Upper lobe of left lung (tissue), 6 donors: ENCODE measurements at regions not wholly inside any gene's neighbourhood (a gene's known extent, or its start where the extent isn't known, plus 50 kb on each side); places are given as distances from the start of the nearest gene placed in this dataset.
"Not testable (repeated sequence)": the region's sequence is repeated elsewhere in the genome, so short reads cannot be mapped to it uniquely, and the experiment has no call there.

Source experiments
- ATAC-seq, 2 donors: fragments of 200-7000 bp; cut with Tn5 transposase; one replicate each; pipeline ENCODE4 v1.9.1; 2022; ENCODE audit warnings: mild to moderate bottlenecking in 2 of 2, moderate library complexity in 2 of 2; ENCODE audit not compliant: low FRiP score in 2 of 2
- DNase-seq, 2 donors: peaks; one replicate each; pipeline ENCODE4 v3.0.0-alpha.2; 2019 to 2020
- H3K27ac ChIP-seq, 4 donors: fragments of 200-600 bp; sonication (generic); one replicate each; pipeline ENCODE4 v1.5.1; 2016 to 2019
- H3K27me3 ChIP-seq, 4 donors: fragments of 200-600 bp; sonication (generic); one replicate each; pipeline ENCODE4 v1.5.1; 2017 to 2019
- H3K36me3 ChIP-seq, 4 donors: fragments of 200-600 bp; sonication (generic); one replicate each; pipeline ENCODE4 v1.5.1; 2016 to 2019
- H3K4me1 ChIP-seq, 4 donors: fragments of 200-600 bp; sonication (generic); one replicate each; pipeline ENCODE4 v1.5.1; 2018 to 2019
- H3K4me3 ChIP-seq, 4 donors: fragments of 200-600 bp; sonication (generic); one replicate each; pipeline ENCODE4 v1.5.1; 2017 to 2019; ENCODE audit warnings: mild to moderate bottlenecking in 2 of 4, moderate library complexity in 1 of 4
- H3K9me3 ChIP-seq, 4 donors: fragments of 200-600 bp; sonication (generic); one replicate each; pipeline ENCODE4 v1.5.1; 2018 to 2019
- CTCF ChIP-seq, 6 experiments: fragments of 450-650 bp in 4 of 6; fragments of 200-600 bp in 2 of 6; sonication (generic) in 2 of 6; IDR thresholded peaks; one replicate each; pipeline ENCODE4 v1.5.1; 2016 to 2019; ENCODE audit warnings: antibody characterized with exemption in 6 of 6
- EP300 ChIP-seq, 4 donors: sonication (generic); formaldehyde crosslinking; IDR thresholded peaks; one replicate each; pipeline ENCODE4 v1.5.1; 2017; ENCODE audit warnings: antibody characterized with exemption in 4 of 4, control low read depth in 2 of 4
- POLR2A ChIP-seq, 4 donors: fragments of 450-650 bp; IDR thresholded peaks; one replicate each; pipeline ENCODE4 v1.5.1; 2016 to 2017; ENCODE audit warnings: antibody characterized with exemption in 4 of 4, mild to moderate bottlenecking in 2 of 4
- POLR2AphosphoS5 ChIP-seq, 2 donors: sonication (generic); formaldehyde crosslinking; IDR thresholded peaks; one replicate each; pipeline ENCODE4 v1.5.1; 2017; ENCODE audit warnings: antibody characterized with exemption in 2 of 2
- WGBS, 2 donors: methylation state at CpG; one replicate each; pipeline ENCODE4 v1.1.5; 2017 to 2018; 5-methylcytosine and 5-hydroxymethylcytosine counted together
- donor health status: DM: no; HTN: no; CAD: no; lungs with moderate emphysema.
- donor health status: DM: no; HTN: yes; CAD: no; lungs with severe emphysema.

DNA sequence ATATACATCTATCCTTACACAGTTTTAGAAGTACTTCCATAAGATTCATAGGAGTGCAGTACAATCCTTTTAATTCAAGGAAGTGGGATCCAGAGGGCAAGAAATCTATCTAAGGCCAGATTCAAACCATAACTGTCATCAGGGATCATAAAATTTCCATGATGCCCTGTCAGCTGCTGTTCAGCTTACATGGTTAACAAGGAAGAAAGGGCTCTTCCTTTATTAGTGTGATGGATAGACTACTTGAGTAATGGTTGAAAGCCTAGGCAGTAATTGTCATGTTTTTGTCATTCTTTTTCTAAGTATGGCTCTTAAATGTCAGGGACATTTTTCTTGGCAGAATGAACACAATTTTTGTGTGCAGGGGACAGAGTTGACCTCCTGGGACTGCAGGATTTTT lies 159.8 kb upstream of the CXCL13 start:
- DNase-seq (no peak), ATAC-seq (no peak)
- H3K4me1 ChIP-seq, result peaks cover 0 to 4% (median 0%) of the 10 kb centered on the region in 4 donors
- no peaks in the 10 kb centered on the region for H3K27me3 ChIP-seq
- no peaks in the 10 kb centered on the region for H3K9me3 ChIP-seq
- no peak overlapping the region for H3K27ac ChIP-seq
- no peaks in the 10 kb centered on the region for H3K36me3 ChIP-seq
- H3K4me3 ChIP-seq, result no peak overlapping the region
- TF ChIP-seq POLR2AphosphoS5 (IDR thresholded peaks at IDR 0.05), result no peak
- TF ChIP-seq EP300 (IDR thresholded peaks at IDR 0.05), result no peak
- no peak for TF ChIP-seq CTCF (IDR thresholded peaks at IDR 0.05)
- TF ChIP-seq POLR2A (IDR thresholded peaks at IDR 0.05), result no peak

DNA sequence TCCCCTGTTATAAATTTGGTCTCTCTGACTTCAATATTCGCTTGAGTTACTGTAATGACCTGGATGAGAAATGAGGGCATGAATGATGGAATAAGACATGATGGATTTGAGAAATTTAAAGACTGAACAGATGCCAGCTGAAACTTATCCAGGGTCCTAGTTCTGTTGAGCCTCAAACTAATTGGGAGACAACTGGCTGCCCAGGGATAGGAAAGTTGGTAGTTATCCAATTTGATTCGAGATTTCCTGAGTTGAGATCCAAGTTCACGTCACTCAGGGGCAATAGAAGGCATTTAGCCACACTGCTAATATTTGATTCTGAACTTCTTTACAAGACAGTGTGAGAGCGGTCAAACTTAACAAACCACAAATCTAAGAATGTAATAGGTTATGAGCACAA lies 159.0 kb upstream of the CXCL13 start:
- no peak overlapping the region for H3K27ac ChIP-seq
- 62 to 63% methylated on average over 4 of the region's 4 CpGs for WGBS, 2 donors
- peaks cover 0 to 4% (median 0%) of the 10 kb centered on the region in 4 donors for H3K4me1 ChIP-seq
- H3K36me3 ChIP-seq, result no peaks in the 10 kb centered on the region
- ATAC-seq (no peak), DNase-seq (no peak)
- TF ChIP-seq POLR2A (IDR thresholded peaks at IDR 0.05), result no peak
- no peak for TF ChIP-seq EP300 (IDR thresholded peaks at IDR 0.05)
- TF ChIP-seq CTCF (IDR thresholded peaks at IDR 0.05), result no peak
- H3K27me3 ChIP-seq, result no peaks in the 10 kb centered on the region
- no peak overlapping the region for H3K4me3 ChIP-seq
- H3K9me3 ChIP-seq, result no peaks in the 10 kb centered on the region

- Histone ChIP-seq H3K4me1 (peaks cover 0 to 4% (median 0%) of the 10 kb centered on the region in 4 donors), H3K27ac (no peak overlapping the region), H3K36me3 (no peaks in the 10 kb centered on the region), H3K27me3 (no peaks in the 10 kb centered on the region), H3K4me3 (no peak overlapping the region), H3K9me3 (no peaks in the 10 kb centered on the region)
- TF ChIP-seq EP300 (IDR thresholded peaks at IDR 0.05) (no peak), POLR2A (IDR thresholded peaks at IDR 0.05) (no peak), CTCF (IDR thresholded peaks at IDR 0.05) (no peak), POLR2AphosphoS5 (IDR thresholded peaks at IDR 0.05) (no peak)
- WGBS, 2 donors, result 59 to 75% methylated on average over 2 of the region's 2 CpGs
- peak in 1 of 2 donors; percentile 40 for ATAC-seq
- no peak for DNase-seq
Observed at GRCh38 chr4:77449171-77449570, 156.4 kb upstream of the CXCL13 start.

GRCh38 chr4:77450006-77450405 lies 155.6 kb upstream of the CXCL13 start:
- Histone ChIP-seq H3K36me3 (no peaks in the 10 kb centered on the region), H3K27me3 (no peaks in the 10 kb centered on the region), H3K4me1 (peaks cover 0 to 4% (median 0%) of the 10 kb centered on the region in 4 donors), H3K27ac (no peak overlapping the region), H3K9me3 (no peaks in the 10 kb centered on the region), H3K4me3 (no peak overlapping the region)
- ATAC-seq (no peak), DNase-seq (no peak)
- TF ChIP-seq POLR2AphosphoS5 (IDR thresholded peaks at IDR 0.05), result no peak
- 63 to 69% methylated on average over 4 of the region's 4 CpGs for WGBS, 2 donors

GRCh38 chr4:77451530-77451929 lies 154.1 kb upstream of the CXCL13 start:
- no peak overlapping the region for H3K4me3 ChIP-seq
- H3K27ac ChIP-seq, result no peak overlapping the region
- DNase-seq (no peak), ATAC-seq (no peak)
- H3K4me1 ChIP-seq, result peaks cover 0 to 4% (median 0%) of the 10 kb centered on the region in 4 donors
- WGBS, 2 donors, result 71 to 82% methylated on average over 1 of the region's 1 CpG
- TF ChIP-seq POLR2A (IDR thresholded peaks at IDR 0.05), result no peak
- no peak for TF ChIP-seq EP300 (IDR thresholded peaks at IDR 0.05)
- TF ChIP-seq POLR2AphosphoS5 (IDR thresholded peaks at IDR 0.05), result no peak
- TF ChIP-seq CTCF (IDR thresholded peaks at IDR 0.05), result no peak
- H3K27me3 ChIP-seq, result no peaks in the 10 kb centered on the region
- H3K9me3 ChIP-seq, result no peaks in the 10 kb centered on the region
- H3K36me3 ChIP-seq, result no peaks in the 10 kb centered on the region

GRCh38 chr4:77452117-77452516 lies 153.5 kb upstream of the CXCL13 start:
- not testable (repeated sequence) for H3K4me3 ChIP-seq, H3K4me1 ChIP-seq, H3K36me3 ChIP-seq, H3K27me3 ChIP-seq, H3K27ac ChIP-seq, DNase-seq, ATAC-seq, H3K9me3 ChIP-seq
- 92% methylated on average over 4 to 5 of the region's 5 CpGs for WGBS, 2 donors
